ENCODE measurements at regions not wholly inside any gene's neighbourhood (a gene's known extent, or its start where the extent isn't known, plus 50 kb on each side); places are given as distances from the start of the nearest gene placed in this dataset.

DNA sequence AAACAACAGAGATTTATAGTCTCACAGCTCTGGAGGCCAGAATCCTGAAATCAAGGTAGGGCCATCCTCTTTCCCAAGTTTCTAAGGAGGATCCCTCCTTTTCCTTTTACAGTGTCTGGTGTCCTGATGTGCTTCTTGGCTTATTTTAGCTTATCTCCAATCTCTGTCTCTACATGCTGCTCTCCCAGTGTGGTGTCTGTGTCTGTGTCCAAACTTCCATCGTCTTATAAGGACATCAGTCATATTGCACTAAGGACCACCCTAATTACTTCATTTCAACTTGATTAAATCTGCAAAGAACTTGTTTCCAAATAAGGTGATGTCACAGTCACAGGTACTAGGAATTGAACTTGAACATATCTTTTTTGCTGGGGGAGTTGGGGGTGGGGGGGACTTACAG lies 529.6 kb downstream of the DHX35 start:
- TF ChIP-seq CTCF (IDR thresholded peaks at IDR 0.05) (no peak), POLR2A (IDR thresholded peaks at IDR 0.05) (no peak)

Measured in tibial nerve (tissue), 3 donors.